Esophagus muscularis mucosa (tissue), 4 donors: ENCODE measurements at regions not wholly inside any gene's neighbourhood (a gene's known extent, or its start where the extent isn't known, plus 50 kb on each side); places are given as distances from the start of the nearest gene placed in this dataset.

Source experiments
- DNase-seq: peaks from one replicate; pipeline ENCODE4 v3.0.0-alpha.2; 2017; ENCODE audit errors: extremely low spot score
- H3K27ac ChIP-seq, 4 donors: fragments of 200-600 bp; sonication (generic); replicated peaks in 1 of 4; 1 replicate in 3 of 4; 2 replicates in 1 of 4; pipeline ENCODE4 v1.5.1; 2016 to 2019; ENCODE audit warnings: mild to moderate bottlenecking in 1 of 4
- H3K27me3 ChIP-seq, 4 donors: fragments of 200-600 bp; sonication (generic); one replicate each; pipeline versions ENCODE4 v1.5.1 to v1.6.0; 2016 to 2019
- H3K36me3 ChIP-seq, 4 donors: fragments of 200-600 bp; sonication (generic); one replicate each; pipeline ENCODE4 v1.5.1; 2016 to 2019
- H3K4me1 ChIP-seq, 4 donors: fragments of 200-600 bp; sonication (generic); one replicate each; pipeline ENCODE4 v1.5.1; 2016 to 2019
- H3K4me3 ChIP-seq, 4 donors: fragments of 200-600 bp; sonication (generic); 1 replicate in 2 of 4; 2 replicates in 2 of 4; pipeline ENCODE4 v1.5.1; 2016 to 2019; ENCODE audit warnings: mild to moderate bottlenecking in 4 of 4, moderate library complexity in 1 of 4
- H3K9me3 ChIP-seq, 4 donors: fragments of 200-600 bp; sonication (generic); 1 replicate in 3 of 4; 2 replicates in 1 of 4; pipeline ENCODE4 v1.5.1; 2016 to 2019
- EP300 ChIP-seq: sonication (generic); formaldehyde crosslinking; IDR thresholded peaks from one replicate; pipeline ENCODE4 v1.6.1; 2017; ENCODE audit warnings: antibody characterized with exemption
- POLR2A ChIP-seq: fragments of 450-650 bp; IDR thresholded peaks from one replicate; pipeline ENCODE4 v1.6.1; 2017; ENCODE audit warnings: antibody characterized with exemption, moderate library complexity, mild to moderate bottlenecking, low read depth
- POLR2AphosphoS5 ChIP-seq, 2 donors: sonication (generic); formaldehyde crosslinking; IDR thresholded peaks; one replicate each; pipeline ENCODE4 v1.6.1; 2017; ENCODE audit warnings: antibody characterized with exemption in 2 of 2
- WGBS: methylation state at CpG from one replicate; pipeline ENCODE4 v1.1.5; 2018; 5-methylcytosine and 5-hydroxymethylcytosine counted together
- intact Hi-C: fragments of 100-400 bp; cut with DNase I; formaldehyde crosslinking; loops from one replicate; pipeline ENCODE4 v1.15.1; 2023
- TF ChIP-seq, protein P1 (sequence below), 3 experiments: fragments of 200-600 bp in 2 of 3; fragments of 450-650 bp in 1 of 3; sonication (generic) in 2 of 3; IDR thresholded peaks; one replicate each; pipeline ENCODE4 v1.5.1; 2017 to 2019; ENCODE audit warnings: antibody characterized with exemption in 3 of 3, mild to moderate bottlenecking in 2 of 3, moderate library complexity in 1 of 3

DNA sequence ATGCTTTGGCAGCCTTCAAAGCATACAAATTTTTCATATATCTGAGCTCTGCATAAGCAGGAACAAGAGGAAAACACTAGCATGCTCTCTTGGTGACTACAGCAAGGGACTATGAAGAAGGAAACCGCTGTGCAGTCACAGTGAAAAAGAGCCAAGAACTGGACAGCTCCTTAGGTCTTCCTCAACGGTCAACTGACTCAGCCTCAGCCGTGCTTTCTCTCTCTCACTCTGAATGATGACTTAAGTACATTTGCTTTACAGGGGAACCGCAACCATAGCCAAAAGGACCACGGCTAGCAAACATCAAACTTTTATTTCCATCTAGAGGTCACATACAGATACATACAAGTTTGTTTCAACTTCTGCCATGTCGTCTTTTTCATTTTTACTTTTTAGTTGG is 69.9 kb downstream of the HYCC1 start:
- Histone ChIP-seq H3K9me3 (no peaks in the 10 kb centered on the region), H3K4me3 (no peak overlapping the region), H3K36me3 (peaks cover 0 to 10% (median 10%) of the 10 kb centered on the region in 4 donors), H3K27ac (no peak overlapping the region), H3K4me1 (peaks cover 0 to 7% (median 0%) of the 10 kb centered on the region in 4 donors), H3K27me3 (no peaks in the 10 kb centered on the region)
- no peak for DNase-seq
- no peak for TF ChIP-seq POLR2AphosphoS5 (IDR thresholded peaks at IDR 0.05)
- TF ChIP-seq, protein P1, sequence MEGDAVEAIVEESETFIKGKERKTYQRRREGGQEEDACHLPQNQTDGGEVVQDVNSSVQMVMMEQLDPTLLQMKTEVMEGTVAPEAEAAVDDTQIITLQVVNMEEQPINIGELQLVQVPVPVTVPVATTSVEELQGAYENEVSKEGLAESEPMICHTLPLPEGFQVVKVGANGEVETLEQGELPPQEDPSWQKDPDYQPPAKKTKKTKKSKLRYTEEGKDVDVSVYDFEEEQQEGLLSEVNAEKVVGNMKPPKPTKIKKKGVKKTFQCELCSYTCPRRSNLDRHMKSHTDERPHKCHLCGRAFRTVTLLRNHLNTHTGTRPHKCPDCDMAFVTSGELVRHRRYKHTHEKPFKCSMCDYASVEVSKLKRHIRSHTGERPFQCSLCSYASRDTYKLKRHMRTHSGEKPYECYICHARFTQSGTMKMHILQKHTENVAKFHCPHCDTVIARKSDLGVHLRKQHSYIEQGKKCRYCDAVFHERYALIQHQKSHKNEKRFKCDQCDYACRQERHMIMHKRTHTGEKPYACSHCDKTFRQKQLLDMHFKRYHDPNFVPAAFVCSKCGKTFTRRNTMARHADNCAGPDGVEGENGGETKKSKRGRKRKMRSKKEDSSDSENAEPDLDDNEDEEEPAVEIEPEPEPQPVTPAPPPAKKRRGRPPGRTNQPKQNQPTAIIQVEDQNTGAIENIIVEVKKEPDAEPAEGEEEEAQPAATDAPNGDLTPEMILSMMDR (IDR thresholded peaks at IDR 0.05), result no peak
- TF ChIP-seq EP300, result no peak
- TF ChIP-seq POLR2A, result no peak
- 46% methylated on average over 6 of the region's 6 CpGs for WGBS
- intact Hi-C loops, result no loop called here

DNA sequence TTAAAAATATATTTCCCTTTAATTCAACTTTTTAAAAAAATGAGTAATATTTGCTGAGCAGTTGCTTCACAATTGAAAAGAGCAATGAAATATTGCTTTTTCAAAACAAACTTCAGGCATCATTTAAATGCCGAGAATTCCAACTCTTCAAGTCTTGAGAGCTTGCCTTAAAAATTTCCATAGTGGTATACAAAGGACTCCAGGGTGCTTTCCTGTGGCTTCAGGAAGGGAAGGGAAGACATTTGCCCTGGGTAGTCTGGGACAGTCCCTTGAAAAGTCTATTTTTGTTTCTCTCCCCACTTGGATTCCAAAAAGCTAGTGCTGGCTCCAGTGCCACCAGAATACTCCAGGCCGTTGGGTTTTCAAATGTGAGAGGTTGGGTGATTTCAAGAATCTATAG is 71.7 kb downstream of the HYCC1 start:
- 59% methylated on average over 2 of the region's 2 CpGs for WGBS
- no peak overlapping the region for H3K4me3 ChIP-seq

DNA sequence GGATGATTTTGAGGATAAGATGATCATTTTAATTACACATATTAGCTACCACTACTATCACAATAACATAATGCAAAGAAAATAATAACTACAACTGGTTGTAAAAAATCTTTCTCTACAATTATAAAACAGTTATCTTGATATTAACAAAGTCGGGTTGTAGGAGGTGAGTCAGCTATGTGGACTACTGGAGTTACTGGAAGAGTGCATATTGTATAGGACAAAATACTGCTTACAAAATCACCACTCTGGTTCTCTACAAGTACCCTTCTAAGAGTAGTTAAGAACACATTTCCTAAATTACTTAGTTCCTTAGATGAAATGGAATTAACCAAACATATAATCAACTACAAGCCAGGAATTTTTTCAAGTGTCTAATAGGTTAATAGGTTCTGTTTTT is 74.1 kb downstream of the HYCC1 start:
- WGBS, result 85% methylated on average over 1 of the region's 1 CpG
- peaks cover 1 to 16% (median 6%) of the 10 kb centered on the region in 4 donors for H3K4me1 ChIP-seq
- intact Hi-C loops, result no loop called here
- no peaks in the 10 kb centered on the region for H3K27me3 ChIP-seq
- TF ChIP-seq, protein P1 (IDR thresholded peaks at IDR 0.05), result no peak
- TF ChIP-seq EP300 (no peak), POLR2A (no peak), POLR2AphosphoS5 (IDR thresholded peaks at IDR 0.05) (no peak)
- no peaks in the 10 kb centered on the region for H3K9me3 ChIP-seq
- peaks cover 0 to 2% (median 0%) of the 10 kb centered on the region in 4 donors for H3K36me3 ChIP-seq
- H3K4me3 ChIP-seq, result no peak overlapping the region
- no peak for DNase-seq
- H3K27ac ChIP-seq, result no peak overlapping the region

More for the DNA sequence above, 71.7 kb downstream of the HYCC1 start:
- Histone ChIP-seq H3K27ac (no peak overlapping the region), H3K36me3 (peaks cover 2 to 10% (median 10%) of the 10 kb centered on the region in 4 donors), H3K4me1 (peaks cover 0 to 7% (median 0%) of the 10 kb centered on the region in 4 donors), H3K9me3 (no peaks in the 10 kb centered on the region), H3K27me3 (no peaks in the 10 kb centered on the region)
- DNase-seq, result no peak
- no peak for TF ChIP-seq POLR2AphosphoS5 (IDR thresholded peaks at IDR 0.05)
- no peak for TF ChIP-seq POLR2A
- TF ChIP-seq, protein P1 (IDR thresholded peaks at IDR 0.05), result no peak
- no peak for TF ChIP-seq EP300
- intact Hi-C loops, result no loop called here

GRCh38 chr7:22937946-22938345 is 76.0 kb downstream of the HYCC1 start:
- Histone ChIP-seq H3K27me3 (no peaks in the 10 kb centered on the region), H3K9me3 (no peaks in the 10 kb centered on the region), H3K4me3 (no peak overlapping the region), H3K4me1 (peaks cover 7 to 20% (median 13%) of the 10 kb centered on the region in 4 donors), H3K36me3 (peaks cover 0 to 2% (median 0%) of the 10 kb centered on the region in 4 donors), H3K27ac (no peak overlapping the region)
- WGBS, result 83% methylated on average over 1 of the region's 1 CpG
- TF ChIP-seq, protein P1 (IDR thresholded peaks at IDR 0.05), result no peak
- TF ChIP-seq POLR2A, result no peak
- TF ChIP-seq POLR2AphosphoS5 (IDR thresholded peaks at IDR 0.05), result no peak
- TF ChIP-seq EP300, result no peak
- intact Hi-C loops, result no loop called here
- DNase-seq, result no peak

- TF ChIP-seq, protein P1 (IDR thresholded peaks at IDR 0.05), result no peak
- no peak for TF ChIP-seq POLR2AphosphoS5 (IDR thresholded peaks at IDR 0.05)
- no peak for TF ChIP-seq POLR2A
- TF ChIP-seq EP300, result no peak
- no peak for DNase-seq
- Histone ChIP-seq H3K27ac (no peak overlapping the region), H3K36me3 (peaks cover 0 to 2% (median 0%) of the 10 kb centered on the region in 4 donors), H3K4me1 (peaks cover 7 to 20% (median 13%) of the 10 kb centered on the region in 4 donors), H3K9me3 (no peaks in the 10 kb centered on the region), H3K4me3 (no peak overlapping the region), H3K27me3 (no peaks in the 10 kb centered on the region)
- intact Hi-C loops, result no loop called here
- 92% methylated on average over 3 of the region's 3 CpGs for WGBS
Measured at GRCh38 chr7:22936246-22936645, 77.7 kb downstream of the HYCC1 start.
